ENCODE measurements at regions not wholly inside any gene's neighbourhood (a gene's known extent, or its start where the extent isn't known, plus 50 kb on each side); places are given as distances from the start of the nearest gene placed in this dataset.
"Not testable (repeated sequence)": the region's sequence is repeated elsewhere in the genome, so short reads cannot be mapped to it uniquely, and the experiment has no call there.

GRCh38 chr13:112286733-112287132, 89.4 kb upstream of the SPACA7 start:
- DNase-seq: not testable (repeated sequence)

GRCh38 chr13:112320303-112320702, 55.9 kb upstream of the SPACA7 start:
- no peak for DNase-seq

- DNase-seq: no peak
Observed at GRCh38 chr13:112322557-112322956, 53.6 kb upstream of the SPACA7 start.

DNA sequence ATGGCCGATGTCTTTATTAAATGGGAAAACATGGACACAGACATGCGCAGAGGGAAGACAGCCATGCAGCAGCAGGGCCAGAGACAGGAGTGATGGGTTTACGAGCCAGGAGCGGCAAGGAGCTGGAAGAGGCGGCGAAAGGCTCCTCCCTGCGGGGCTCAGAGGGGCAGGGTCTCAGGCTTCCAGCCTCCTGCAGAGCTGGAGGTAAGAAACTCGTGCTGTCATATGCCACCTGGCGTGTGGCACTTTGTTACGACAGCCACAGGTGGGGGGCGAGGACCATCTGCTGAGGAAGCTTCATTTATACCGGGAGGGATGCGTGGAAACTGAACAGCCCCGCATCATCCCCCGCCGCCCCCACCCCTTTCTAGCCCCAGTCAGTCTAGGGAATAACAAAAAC, 52.0 kb upstream of the SPACA7 start:
- no peak for DNase-seq

DNA sequence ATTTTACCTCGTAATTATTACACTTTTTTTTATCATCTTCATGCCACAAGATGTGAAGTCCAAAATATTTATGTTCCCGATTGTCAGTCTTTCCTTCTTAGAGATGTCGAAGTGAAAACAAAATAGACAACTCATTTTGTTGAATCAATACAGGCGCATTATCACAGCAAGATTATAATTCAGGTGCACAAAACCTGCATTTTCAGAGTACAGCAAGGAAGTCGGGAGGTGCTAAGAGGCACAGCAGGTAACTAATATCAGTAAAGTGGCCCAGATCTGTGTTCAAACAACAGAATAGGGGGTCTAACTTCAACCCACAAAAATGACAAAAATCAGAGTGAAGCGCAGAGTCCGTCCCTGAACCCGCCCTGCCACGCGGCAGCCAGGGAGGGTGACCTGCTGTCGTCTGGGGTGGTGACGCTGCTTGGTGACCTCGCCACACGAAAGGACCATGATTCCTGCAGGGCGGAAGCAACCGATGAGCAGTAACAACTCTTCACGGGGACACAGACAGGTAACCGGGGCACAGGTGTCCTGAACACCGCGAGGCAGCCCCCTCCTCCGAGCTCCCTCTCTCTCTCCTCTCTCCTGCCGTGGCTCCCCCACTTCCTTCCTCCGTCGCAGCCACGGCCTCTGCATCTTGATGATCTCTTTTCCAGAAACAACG, 50.9 kb upstream of the SPACA7 start:
- DNase-seq: no peak

DNA sequence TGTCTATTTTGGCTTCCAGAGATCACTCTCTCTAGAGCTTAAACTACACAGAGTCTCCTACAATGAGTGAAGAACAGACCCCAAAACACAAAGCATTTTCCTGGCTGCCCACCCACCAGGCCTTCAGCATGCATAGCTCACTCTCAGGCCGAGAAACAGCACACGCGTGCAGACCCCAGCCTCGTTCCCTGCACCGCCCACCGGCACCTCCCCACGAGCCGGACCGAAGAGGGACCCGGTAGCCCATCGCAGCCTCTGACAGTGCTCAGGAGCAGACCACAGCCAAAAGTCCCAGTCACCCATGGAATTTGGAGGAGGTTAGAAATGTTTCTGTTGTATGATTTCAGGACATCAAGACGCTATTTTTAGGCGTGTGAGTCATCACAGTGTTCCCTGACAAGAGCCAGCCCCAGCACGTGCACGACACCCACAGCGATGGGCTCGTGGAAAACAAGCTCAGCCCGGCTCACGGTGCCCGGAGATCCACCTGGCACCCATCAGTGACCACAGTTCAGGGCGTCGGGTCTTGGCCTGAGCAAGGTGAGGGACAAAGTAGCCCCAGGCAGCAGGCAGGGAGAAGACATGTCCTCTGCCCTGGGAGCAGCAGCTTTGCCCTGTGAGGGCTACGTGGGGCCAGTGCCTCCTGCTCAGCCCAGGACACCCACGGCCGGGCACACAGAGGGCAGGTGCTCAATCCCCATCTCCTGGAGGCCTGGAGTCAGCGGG, 50.1 kb upstream of the SPACA7 start:
- DNase-seq: no peak
